Parathyroid adenoma (tissue), 2 donors: ENCODE measurements at regions not wholly inside any gene's neighbourhood (a gene's known extent, or its start where the extent isn't known, plus 50 kb on each side); places are given as distances from the start of the nearest gene placed in this dataset.

ENCODE experiments used
- H2AFZ ChIP-seq: fragments of 300-600 bp; sonication (generic); one replicate; pipeline ENCODE4 v1.7.0; 2017; ENCODE audit warnings: antibody characterized with exemption, mild to moderate bottlenecking
- H3K27ac ChIP-seq: fragments of 300-600 bp; sonication (generic); one replicate; pipeline ENCODE4 v1.7.0; 2017
- H3K27me3 ChIP-seq: fragments of 300-600 bp; sonication (generic); one replicate; pipeline ENCODE4 v1.7.0; 2017; ENCODE audit warnings: low read length; ENCODE audit not compliant: control insufficient read depth, insufficient read depth
- H3K36me3 ChIP-seq: fragments of 300-600 bp; sonication (generic); one replicate; pipeline ENCODE4 v1.7.0; 2017; ENCODE audit warnings: low read length; ENCODE audit not compliant: control insufficient read depth, insufficient read depth
- H3K4me1 ChIP-seq: fragments of 300-600 bp; sonication (generic); one replicate; pipeline ENCODE4 v1.7.0; 2017; ENCODE audit warnings: control low read depth
- H3K4me2 ChIP-seq: fragments of 300-600 bp; sonication (generic); one replicate; pipeline ENCODE4 v1.7.0; 2017; ENCODE audit warnings: low read length
- H3K4me3 ChIP-seq: fragments of 300-600 bp; sonication (generic); one replicate; pipeline ENCODE4 v1.7.0; 2017; ENCODE audit warnings: low read depth, low read length
- H3K79me2 ChIP-seq: fragments of 300-600 bp; sonication (generic); one replicate; pipeline ENCODE4 v1.7.0; 2017; ENCODE audit warnings: control low read depth
- H3K9ac ChIP-seq: fragments of 300-600 bp; sonication (generic); one replicate; pipeline ENCODE4 v1.7.0; 2017; ENCODE audit warnings: mild to moderate bottlenecking
- H3K9me3 ChIP-seq: fragments of 300-600 bp; sonication (generic); one replicate; pipeline ENCODE4 v1.7.0; 2017; ENCODE audit warnings: low read length; ENCODE audit not compliant: control insufficient read depth
- TF ChIP-seq, protein P1 (sequence below): fragments of 300-600 bp; sonication (generic); IDR thresholded peaks from one replicate; pipeline ENCODE4 v1.7.0; 2017; ENCODE audit warnings: antibody characterized with exemption, mild to moderate bottlenecking
- donor health status: primary hyperparathyroidism.

DNA sequence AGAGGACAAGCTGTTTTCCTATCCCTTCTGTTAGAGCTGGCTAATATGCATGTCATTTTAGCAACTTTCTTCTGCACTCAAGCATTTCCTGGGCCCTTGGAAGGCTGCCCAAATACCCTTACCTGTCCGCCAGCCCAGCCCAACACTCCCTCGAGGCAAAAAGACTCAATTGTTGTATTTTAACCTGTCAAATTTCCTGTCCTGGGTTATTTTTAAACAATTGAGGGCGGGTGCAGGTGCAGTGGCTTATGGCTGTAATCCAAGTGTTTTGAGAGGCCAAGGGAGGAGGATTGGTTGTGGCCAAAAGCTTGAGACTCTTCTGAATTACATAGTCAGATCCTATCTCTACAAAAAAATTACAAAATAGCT lies 125.0 kb upstream of the ARHGAP28 start:
- TF ChIP-seq, protein P1, sequence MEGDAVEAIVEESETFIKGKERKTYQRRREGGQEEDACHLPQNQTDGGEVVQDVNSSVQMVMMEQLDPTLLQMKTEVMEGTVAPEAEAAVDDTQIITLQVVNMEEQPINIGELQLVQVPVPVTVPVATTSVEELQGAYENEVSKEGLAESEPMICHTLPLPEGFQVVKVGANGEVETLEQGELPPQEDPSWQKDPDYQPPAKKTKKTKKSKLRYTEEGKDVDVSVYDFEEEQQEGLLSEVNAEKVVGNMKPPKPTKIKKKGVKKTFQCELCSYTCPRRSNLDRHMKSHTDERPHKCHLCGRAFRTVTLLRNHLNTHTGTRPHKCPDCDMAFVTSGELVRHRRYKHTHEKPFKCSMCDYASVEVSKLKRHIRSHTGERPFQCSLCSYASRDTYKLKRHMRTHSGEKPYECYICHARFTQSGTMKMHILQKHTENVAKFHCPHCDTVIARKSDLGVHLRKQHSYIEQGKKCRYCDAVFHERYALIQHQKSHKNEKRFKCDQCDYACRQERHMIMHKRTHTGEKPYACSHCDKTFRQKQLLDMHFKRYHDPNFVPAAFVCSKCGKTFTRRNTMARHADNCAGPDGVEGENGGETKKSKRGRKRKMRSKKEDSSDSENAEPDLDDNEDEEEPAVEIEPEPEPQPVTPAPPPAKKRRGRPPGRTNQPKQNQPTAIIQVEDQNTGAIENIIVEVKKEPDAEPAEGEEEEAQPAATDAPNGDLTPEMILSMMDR: no peak
- Histone ChIP-seq H3K9me3 (no peaks in the 10 kb centered on the region), H3K36me3 (no peaks in the 10 kb centered on the region), H3K4me2 (no peak overlapping the region), H3K27ac (no peak overlapping the region), H2AFZ (no peak overlapping the region), H3K4me1 (peaks cover 2% of the 10 kb centered on the region), H3K4me3 (no peak overlapping the region), H3K9ac (no peak overlapping the region), H3K79me2 (no peaks in the 10 kb centered on the region), H3K27me3 (no peaks in the 10 kb centered on the region)

DNA sequence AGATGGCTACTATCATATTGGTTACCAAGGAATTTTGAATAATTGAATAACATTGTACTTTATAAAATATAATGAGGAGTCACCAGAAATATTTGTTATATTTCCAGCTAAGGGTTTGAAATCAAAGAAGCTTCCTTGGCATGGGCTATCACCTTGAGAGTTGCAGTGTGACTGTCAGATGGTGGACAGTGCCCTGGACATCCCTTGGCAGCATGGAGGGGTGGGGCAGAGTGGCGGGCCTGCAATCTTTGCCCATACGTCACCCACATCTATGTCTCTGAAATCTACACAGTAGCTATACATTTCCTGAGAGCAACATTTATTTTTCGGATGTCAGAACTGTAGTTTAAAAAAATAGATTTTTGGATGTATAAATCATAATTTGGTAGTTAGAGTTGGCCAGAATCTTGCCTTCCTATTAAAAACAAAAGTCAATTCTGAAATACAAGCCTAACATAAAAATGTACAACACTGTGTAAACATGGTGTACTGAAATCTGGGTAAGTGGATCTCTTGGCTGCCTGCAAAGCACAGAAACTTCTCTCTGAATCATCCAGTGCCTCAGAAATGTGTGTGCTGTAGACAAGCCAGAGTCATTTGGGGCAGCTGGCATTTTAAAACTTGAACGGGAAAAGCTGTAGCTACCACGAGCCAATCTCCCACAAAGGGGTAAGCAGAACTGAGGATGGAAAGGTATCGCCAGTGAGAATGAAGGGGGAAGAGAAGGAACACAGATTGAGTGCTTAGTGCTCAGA lies 124.2 kb upstream of the ARHGAP28 start:
- Histone ChIP-seq H3K27me3 (no peaks in the 10 kb centered on the region), H3K9ac (no peak overlapping the region), H3K9me3 (no peaks in the 10 kb centered on the region), H3K36me3 (no peaks in the 10 kb centered on the region), H3K79me2 (no peaks in the 10 kb centered on the region), H3K4me2 (no peak overlapping the region), H3K4me3 (no peak overlapping the region), H3K4me1 (peaks cover 2% of the 10 kb centered on the region), H2AFZ (no peak overlapping the region), H3K27ac (no peak overlapping the region)
- TF ChIP-seq, protein P1: no peak

DNA sequence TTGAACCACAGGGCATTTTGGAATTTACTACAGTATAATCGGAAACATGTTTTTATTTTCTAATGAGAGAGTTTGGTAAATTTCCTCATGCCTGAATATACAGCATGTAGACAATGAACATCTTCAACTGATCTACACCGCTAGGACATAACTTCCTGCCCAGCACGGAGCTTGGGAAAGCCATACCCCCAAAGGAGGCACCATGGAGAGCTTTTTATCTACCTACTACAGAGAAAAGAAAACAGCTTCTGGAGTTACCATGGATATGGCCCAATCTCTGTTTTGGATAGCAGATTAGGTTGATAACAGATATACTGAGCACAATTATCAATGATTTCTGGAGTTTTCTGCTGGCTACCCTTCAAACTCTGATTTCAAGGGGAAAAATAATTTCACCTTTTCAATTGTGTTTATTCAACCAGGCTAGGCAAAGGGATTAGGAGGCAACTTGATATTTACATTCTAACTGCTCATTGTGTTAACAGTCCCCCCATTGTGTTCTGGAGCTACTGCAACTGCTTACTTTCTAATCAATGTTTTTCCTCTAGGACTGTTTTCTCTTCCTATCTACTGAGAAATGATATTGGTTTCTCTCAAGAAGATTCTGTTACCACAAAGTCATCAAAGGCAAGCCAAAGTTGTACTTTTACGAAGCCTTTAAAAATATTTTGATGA lies 123.0 kb upstream of the ARHGAP28 start:
- Histone ChIP-seq H3K4me3 (no peak overlapping the region), H3K79me2 (no peaks in the 10 kb centered on the region), H3K36me3 (no peaks in the 10 kb centered on the region), H3K9me3 (no peaks in the 10 kb centered on the region), H3K4me1 (peaks cover 2% of the 10 kb centered on the region), H3K9ac (no peak overlapping the region), H2AFZ (no peak overlapping the region), H3K4me2 (no peak overlapping the region), H3K27me3 (no peaks in the 10 kb centered on the region), H3K27ac (no peak overlapping the region)
- TF ChIP-seq, protein P1: no peak

DNA sequence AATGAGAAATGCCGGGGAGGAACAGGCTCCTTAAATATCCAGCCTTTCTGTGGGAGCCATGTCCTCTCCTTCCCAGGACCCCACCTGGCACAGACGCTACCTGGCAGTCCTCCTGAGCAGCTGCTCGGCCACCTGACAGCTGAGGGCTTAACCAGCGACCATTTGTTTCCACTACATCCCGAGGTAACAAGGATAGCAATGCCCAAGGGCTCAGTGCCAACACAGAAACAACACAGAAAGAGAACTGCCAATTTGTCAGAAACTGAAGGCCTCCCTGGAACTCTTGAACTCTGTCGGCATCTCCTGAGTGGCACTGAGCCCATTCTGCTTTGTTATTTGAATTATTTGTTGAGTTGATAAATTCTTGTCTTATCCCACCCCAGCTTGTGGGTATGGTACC lies 122.2 kb upstream of the ARHGAP28 start:
- no peak overlapping the region for H3K4me3 ChIP-seq
- H3K36me3 ChIP-seq: no peaks in the 10 kb centered on the region
- no peak overlapping the region for H2AFZ ChIP-seq
- H3K79me2 ChIP-seq: no peaks in the 10 kb centered on the region
- no peaks in the 10 kb centered on the region for H3K27me3 ChIP-seq
- no peak overlapping the region for H3K4me2 ChIP-seq
- peaks cover 2% of the 10 kb centered on the region for H3K4me1 ChIP-seq
- H3K27ac ChIP-seq: no peak overlapping the region
- no peak overlapping the region for H3K9ac ChIP-seq
- H3K9me3 ChIP-seq: no peaks in the 10 kb centered on the region
- TF ChIP-seq, protein P1: no peak
